H9 (cell line): ENCODE measurements at regions not wholly inside any gene's neighbourhood (a gene's known extent, or its start where the extent isn't known, plus 50 kb on each side); places are given as distances from the start of the nearest gene placed in this dataset.

Experiments used
- DNase-seq: peaks from one replicate; pipeline ENCODE4 v3.0.0-alpha.2; 2017
- H2AFZ ChIP-seq: one replicate; pipeline ENCODE4 v1.6.1; 2013; ENCODE audit warnings: mild to moderate bottlenecking, low read length, control low read depth, moderate library complexity
- H2AK5ac ChIP-seq: 2 replicates; pipeline ENCODE4 v1.6.1; 2013; ENCODE audit warnings: low read length, control low read depth, mixed read lengths; ENCODE audit not compliant: insufficient read length
- H2BK120ac ChIP-seq: one replicate; pipeline ENCODE4 v1.6.1; 2013; ENCODE audit warnings: low read depth, mild to moderate bottlenecking, low read length, control low read depth, inconsistent platforms; ENCODE audit not compliant: poor library complexity, severe bottlenecking
- H2BK12ac ChIP-seq: 2 replicates; pipeline ENCODE4 v1.6.1; 2013; ENCODE audit warnings: low read length, control low read depth, mixed read lengths, low read depth; ENCODE audit not compliant: insufficient read length
- H2BK15ac ChIP-seq: 2 replicates; pipeline ENCODE4 v1.6.1; 2013; ENCODE audit warnings: low read depth, low read length, control low read depth
- H2BK20ac ChIP-seq: one replicate; pipeline ENCODE4 v1.6.1; 2013; ENCODE audit warnings: low read depth, mild to moderate bottlenecking, low read length, control low read depth, inconsistent platforms; ENCODE audit not compliant: poor library complexity, severe bottlenecking
- H2BK5ac ChIP-seq: 2 replicates; pipeline ENCODE4 v1.6.1; 2013; ENCODE audit warnings: low read length, control low read depth, mixed read lengths; ENCODE audit not compliant: insufficient read length
- H3K14ac ChIP-seq: 2 replicates; pipeline ENCODE4 v1.6.1; 2013; ENCODE audit warnings: low read length, control low read depth; ENCODE audit not compliant: insufficient read depth
- H3K18ac ChIP-seq: 2 replicates; pipeline ENCODE4 v1.6.1; 2013; ENCODE audit warnings: low read depth, mild to moderate bottlenecking, mixed read lengths, low read length, control low read depth; ENCODE audit not compliant: insufficient read length
- H3K23ac ChIP-seq: 2 replicates; pipeline ENCODE4 v1.6.1; 2013; ENCODE audit warnings: low read length, control low read depth, mixed read lengths, low read depth; ENCODE audit not compliant: insufficient read length
- H3K23me2 ChIP-seq: 2 replicates; pipeline ENCODE4 v1.6.1; 2013; ENCODE audit warnings: low read depth, mild to moderate bottlenecking, mixed read lengths, low read length, control low read depth; ENCODE audit not compliant: insufficient read length, poor library complexity, severe bottlenecking
- H3K27ac ChIP-seq: 2 replicates; pipeline ENCODE4 v1.5.1; 2013; ENCODE audit warnings: low read length, control low read depth, mixed read lengths, low read depth; ENCODE audit not compliant: insufficient read length
- H3K27me3 ChIP-seq: 2 replicates; pipeline ENCODE4 v1.6.1; 2013; ENCODE audit warnings: low read length, control low read depth, inconsistent platforms; ENCODE audit not compliant: insufficient read depth
- H3K4ac ChIP-seq: 2 replicates; pipeline ENCODE4 v1.6.1; 2013; ENCODE audit warnings: low read depth, mild to moderate bottlenecking, control low read depth, inconsistent platforms, low read length, moderate library complexity
- H3K4me1 ChIP-seq: 2 replicates; pipeline ENCODE4 v1.6.1; 2013; ENCODE audit warnings: low read length, control low read depth, inconsistent platforms; ENCODE audit not compliant: insufficient read depth
- H3K4me2 ChIP-seq: 2 replicates; pipeline ENCODE4 v1.6.1; 2013; ENCODE audit warnings: low read length, control low read depth, mixed read lengths; ENCODE audit not compliant: insufficient read length, insufficient read depth
- H3K56ac ChIP-seq: 2 replicates; pipeline ENCODE4 v1.6.1; 2013; ENCODE audit warnings: low read depth, mild to moderate bottlenecking, mixed read lengths, low read length, control low read depth; ENCODE audit not compliant: insufficient read length
- H3K79me1 ChIP-seq: 2 replicates; pipeline ENCODE4 v1.6.1; 2013; ENCODE audit warnings: low read depth, mild to moderate bottlenecking, moderate library complexity, low read length, control low read depth, inconsistent platforms; ENCODE audit not compliant: insufficient read depth, poor library complexity, severe bottlenecking
- H3K79me2 ChIP-seq: 2 replicates; pipeline ENCODE4 v1.6.1; 2013; ENCODE audit warnings: low read length, control low read depth, inconsistent platforms; ENCODE audit not compliant: insufficient read depth
- H3K9ac ChIP-seq: 2 replicates; pipeline ENCODE4 v1.6.1; 2013; ENCODE audit warnings: low read length, control low read depth, mixed read lengths; ENCODE audit not compliant: insufficient read length; ENCODE audit errors: extremely low read depth
- H3K9me3 ChIP-seq: one replicate; pipeline ENCODE4 v1.6.1; 2013; ENCODE audit warnings: low read depth, low read length, inconsistent platforms; ENCODE audit not compliant: control insufficient read depth
- H3T11ph ChIP-seq: one replicate; pipeline ENCODE4 v1.6.1; 2013; ENCODE audit warnings: mild to moderate bottlenecking, low read length, control low read depth, inconsistent platforms
- H4K20me1 ChIP-seq: one replicate; pipeline ENCODE4 v1.6.1; 2013; ENCODE audit not compliant: control insufficient read depth, insufficient read length, insufficient read depth
- H4K5ac ChIP-seq: 2 replicates; pipeline ENCODE4 v1.6.1; 2013; ENCODE audit warnings: low read depth, mild to moderate bottlenecking, mixed read lengths, low read length, control low read depth; ENCODE audit not compliant: insufficient read length
- H4K8ac ChIP-seq: replicated peaks from 2 replicates; pipeline ENCODE4 v1.6.1; 2013; ENCODE audit warnings: low read length, control low read depth, mixed read lengths, low read depth; ENCODE audit not compliant: insufficient read length
- H4K91ac ChIP-seq: 2 replicates; pipeline ENCODE4 v1.6.1; 2013; ENCODE audit warnings: low read depth, mild to moderate bottlenecking, moderate library complexity, mixed read lengths, low read length, control low read depth; ENCODE audit not compliant: insufficient read length
- H3K27ac Mint-ChIP-seq, 3 experiments: 2 replicates in 2 of 3; 3 replicates in 1 of 3; pipeline ENCODE4 v1.8.0; 2020 to 2021; ENCODE audit warnings: mixed read lengths in 3 of 3, mild to moderate bottlenecking in 1 of 3, moderate library complexity in 1 of 3
- H3K27me3 Mint-ChIP-seq: 2 replicates; pipeline ENCODE4 v1.8.0; 2021; ENCODE audit warnings: low read depth, mild to moderate bottlenecking, moderate library complexity, mixed read lengths
- H3K36me3 Mint-ChIP-seq, 3 experiments: 2 replicates in 2 of 3; 3 replicates in 1 of 3; pipeline ENCODE4 v1.8.0; 2020 to 2021; ENCODE audit warnings: low read depth in 3 of 3, mixed read lengths in 3 of 3; ENCODE audit not compliant: insufficient read depth in 1 of 3
- H3K4me1 Mint-ChIP-seq, 2 experiments: 2 replicates each; pipeline ENCODE4 v1.8.0; 2020; ENCODE audit warnings: mixed read lengths in 2 of 2
- H3K4me3 Mint-ChIP-seq, 2 experiments: 2 replicates in 1 of 2; 3 replicates in 1 of 2; pipeline ENCODE4 v1.8.0; 2020 to 2021; ENCODE audit warnings: mild to moderate bottlenecking in 2 of 2, mixed read lengths in 2 of 2, moderate library complexity in 1 of 2
- H3K9me3 Mint-ChIP-seq, 2 experiments: 2 replicates in 1 of 2; 3 replicates in 1 of 2; pipeline ENCODE4 v1.8.0; 2020; ENCODE audit warnings: mild to moderate bottlenecking in 2 of 2, mixed read lengths in 2 of 2, moderate library complexity in 1 of 2
- CTCF ChIP-seq: fragments of 200-600 bp; sonication (generic); conservative IDR thresholded peaks from 3 replicates; pipeline ENCODE4 v1.8.0; 2021; ENCODE audit warnings: antibody characterized with exemption, mild to moderate bottlenecking
- whole genome bisulfite sequencing: extraction: QIAGEN DNeasy Blood & Tissue Kit; methylation state at CpG from one replicate; pipeline ENCODE4 v1.1.7; 2013; ENCODE audit warnings: missing lambda C conversion rate, low lambda C conversion rate, mixed read lengths; ENCODE audit not compliant: insufficient read length; ENCODE audit errors: extremely low coverage; 5-methylcytosine and 5-hydroxymethylcytosine counted together

GRCh38 chr12:81962126-81962856 is 203.1 kb upstream of the PPFIA2 start:
- H2BK120ac ChIP-seq, result no peak overlapping the region

More at GRCh38 chr12:81962126-81962856, 203.1 kb upstream of the PPFIA2 start:
- Histone ChIP-seq H2AFZ (no peak overlapping the region), H3K23me2 (no peaks in the 10 kb centered on the region), H3T11ph (no peak overlapping the region), H3K23ac (no peak overlapping the region), H2BK5ac (no peak overlapping the region), H3K56ac (no peak overlapping the region), H2BK20ac (no peak overlapping the region), H4K20me1 (no peaks in the 10 kb centered on the region), H3K27me3 (no peaks in the 10 kb centered on the region), H4K91ac (no peak overlapping the region), H3K4me1 (no peaks in the 10 kb centered on the region), H3K27ac (no peak overlapping the region), H3K9me3 (no peaks in the 10 kb centered on the region), H3K18ac (no peak overlapping the region), H4K8ac (no peak overlapping the region), H2AK5ac (no peak overlapping the region), H3K79me1 (no peaks in the 10 kb centered on the region), H3K4me2 (no peak overlapping the region), H3K14ac (no peak overlapping the region), H3K9ac (no peak overlapping the region), H4K5ac (no peak overlapping the region), H2BK15ac (no peak overlapping the region), H2BK12ac (no peak overlapping the region), H3K79me2 (no peaks in the 10 kb centered on the region), H3K4ac (no peak overlapping the region)
- no peaks in the 10 kb centered on the region for H3K27me3 Mint-ChIP-seq
- no peak overlapping the region for H3K4me3 Mint-ChIP-seq
- no peaks in the 10 kb centered on the region for H3K9me3 Mint-ChIP-seq
- no peaks in the 10 kb centered on the region for H3K4me1 Mint-ChIP-seq
- no peak for DNase-seq
- TF ChIP-seq CTCF, result no peak
- H3K27ac Mint-ChIP-seq, result no peak overlapping the region
- no CpG with 5 or more reads among the region's 4 CpGs for WGBS
- H3K36me3 Mint-ChIP-seq, result no peaks in the 10 kb centered on the region
